ENCODE measurements at regions not wholly inside any gene's neighbourhood (a gene's known extent, or its start where the extent isn't known, plus 50 kb on each side); places are given as distances from the start of the nearest gene placed in this dataset.

DNA sequence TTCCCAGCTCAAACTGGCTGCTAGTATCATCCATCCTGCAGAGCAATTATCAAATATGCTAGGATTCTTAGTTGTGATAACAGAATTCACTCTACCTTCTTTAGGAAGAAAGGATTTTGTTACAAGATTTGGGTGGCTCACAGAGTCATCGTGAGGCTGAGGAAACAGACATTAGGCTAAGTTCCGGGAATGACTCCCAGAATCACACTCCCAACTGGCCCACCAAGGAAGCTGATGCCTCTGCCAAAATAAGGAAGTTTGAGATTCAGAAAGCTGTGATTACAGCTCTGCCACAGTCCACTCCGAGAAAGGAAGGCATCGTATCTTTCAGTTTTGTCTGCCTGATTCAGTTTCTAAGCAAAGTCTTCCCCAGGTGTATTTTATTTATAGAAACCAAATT lies 50.6 kb upstream of the LYPLAL1 start:
- Histone ChIP-seq H2BK15ac (ENCODE audit: low read length) (no peak overlapping the region), H2AFZ (ENCODE audit: low read length) (peak overlapping the region; percentile 85), H3K27me3 (replicated peaks in 1 of 4; ENCODE audit: control insufficient read depth in 3 of 4, extremely low read depth in 1 of 4, insufficient read depth in 3 of 4, low read length in 3 of 4) (no peaks in the 10 kb centered on the region), H2AK5ac (ENCODE audit: low read depth, low read length) (no peak overlapping the region), H2BK120ac (replicated peaks; ENCODE audit: low read depth, low read length) (no peak overlapping the region), H3K9ac (replicated peaks in 1 of 4; ENCODE audit: extremely low read depth in 1 of 4, low read depth in 3 of 4, low read length in 3 of 4) (no peak overlapping the region), H3K23me2 (ENCODE audit: low read depth, low read length) (no peaks in the 10 kb centered on the region), H2BK20ac (ENCODE audit: low read length) (no peak overlapping the region), H3K79me1 (ENCODE audit: low read depth, low read length) (no peaks in the 10 kb centered on the region), H2BK5ac (ENCODE audit: low read depth, low read length) (no peak overlapping the region), H3K79me2 (ENCODE audit: control insufficient read depth in 1 of 2, insufficient read depth in 2 of 2, low read length in 2 of 2) (no peaks in the 10 kb centered on the region), H3K4me1 (replicated peaks in 1 of 4; ENCODE audit: control insufficient read depth in 3 of 4, insufficient read depth in 4 of 4, low read length in 3 of 4) (no peaks in the 10 kb centered on the region), H3K18ac (ENCODE audit: extremely low read depth, low read length) (no peak overlapping the region), H2BK12ac (ENCODE audit: low read depth, low read length) (no peak overlapping the region), H3K23ac (ENCODE audit: insufficient read length) (no peak overlapping the region), H3K27ac (ENCODE audit: low read depth, low read length) (no peak overlapping the region), H3K4ac (replicated peaks; ENCODE audit: insufficient read length, low read depth, low read length) (no peak overlapping the region), H4K5ac (ENCODE audit: insufficient read length, low read depth, low read length) (no peak overlapping the region), H3K36me3 (ENCODE audit: control insufficient read depth in 2 of 4, insufficient read depth in 4 of 4, low read length in 3 of 4) (no peaks in the 10 kb centered on the region), H3K9me3 (ENCODE audit: insufficient read depth in 2 of 2, low read depth in 1 of 2, low read length in 1 of 2) (no peaks in the 10 kb centered on the region), H3K14ac (ENCODE audit: insufficient read length) (no peak overlapping the region), H4K8ac (ENCODE audit: extremely low read depth, insufficient read depth, low read length) (no peak overlapping the region), H3K4me2 (ENCODE audit: insufficient read depth in 1 of 2, low read depth in 2 of 2, low read length in 2 of 2) (no peak overlapping the region), H4K91ac (replicated peaks; ENCODE audit: insufficient read length, low read length) (no peak overlapping the region), H3K4me3 (ENCODE audit: extremely low read depth in 1 of 4, insufficient read depth in 2 of 4, low read depth in 3 of 4, low read length in 4 of 4) (no peak overlapping the region), H4K20me1 (replicated peaks in 1 of 2; ENCODE audit: control insufficient read depth in 1 of 2, insufficient read depth in 2 of 2, low read length in 2 of 2) (no peaks in the 10 kb centered on the region), H3K56ac (replicated peaks; ENCODE audit: insufficient read length, low read depth, low read length) (no peak overlapping the region)
- POLR2A ChIA-PET (ENCODE audit: partially characterized antibody) = no interaction called here
- CTCF ChIA-PET (ENCODE audit: partially characterized antibody) = no interaction called here
- WGBS, 2 experiments (ENCODE audit: extremely low coverage in 1 of 2, insufficient coverage in 1 of 2, insufficient read length in 1 of 2, insufficient replicate concordance in 2 of 2, low coverage in 1 of 2, low lambda C conversion rate in 2 of 2, missing lambda C conversion rate in 1 of 2) = 93% methylated on average over 4 of the region's 4 CpGs; no CpG with 5 or more reads in 1 of the 2 experiments
- FAIRE-seq = no peak
- TF ChIP-seq SIRT6 (IDR thresholded peaks at IDR 0.05; ENCODE audit: low read length) = no peak
- no peak for TF ChIP-seq GABPA (IDR thresholded peaks at IDR 0.05; ENCODE audit: borderline replicate concordance, insufficient read depth, low read length)
- no peak for TF ChIP-seq ASH2L (IDR thresholded peaks at IDR 0.05; ENCODE audit: low read length)
- no peak for TF ChIP-seq PHF8 (conservative IDR thresholded peaks at IDR 0.05; ENCODE audit: low read depth, low read length)
- no peak for TF ChIP-seq SP2 (IDR thresholded peaks at IDR 0.05; ENCODE audit: low read length)
- no peak for TF ChIP-seq CHD2 (IDR thresholded peaks at IDR 0.05; ENCODE audit: low read length)
- TF ChIP-seq TBP (IDR thresholded peaks at IDR 0.05; ENCODE audit: low read depth, low read length) = no peak
- TF ChIP-seq JUN (IDR thresholded peaks at IDR 0.05; ENCODE audit: low read depth, low read length) = no peak
- no peak for TF ChIP-seq BRCA1 (IDR thresholded peaks at IDR 0.05; ENCODE audit: low read depth, low read length)
- TF ChIP-seq GTF2F1 (IDR thresholded peaks at IDR 0.05; ENCODE audit: borderline replicate concordance, low read depth, low read length) = no peak
- no peak for TF ChIP-seq SUZ12 (IDR thresholded peaks at IDR 0.05; ENCODE audit: low read length)
- TF ChIP-seq TCF12 (IDR thresholded peaks at IDR 0.05; ENCODE audit: low read depth, low read length) = no peak
- TF ChIP-seq CBX8 (IDR thresholded peaks at IDR 0.05; ENCODE audit: borderline replicate concordance, low read depth, low read length) = no peak
- TF ChIP-seq RFX5 (IDR thresholded peaks at IDR 0.05; ENCODE audit: borderline replicate concordance, low read depth, low read length) = no peak
- no peak for TF ChIP-seq FOSL1 (IDR thresholded peaks at IDR 0.05; ENCODE audit: insufficient read depth, low read depth, low read length)
- DNase-seq (ENCODE audit: low read depth in 1 of 2, low spot score in 2 of 2) = no peak
